Esophagus squamous epithelium (tissue), 5 donors: ENCODE measurements at regions not wholly inside any gene's neighbourhood (a gene's known extent, or its start where the extent isn't known, plus 50 kb on each side); places are given as distances from the start of the nearest gene placed in this dataset.
"Not testable (repeated sequence)": the region's sequence is repeated elsewhere in the genome, so short reads cannot be mapped to it uniquely, and the experiment has no call there.

Experiments used
- DNase-seq: peaks from one replicate; lab custom pipeline; 2025; lab: John Stamatoyannopoulos, UW
- H3K27ac ChIP-seq, 4 donors: fragments of 200-600 bp; sonication (generic); one replicate each; pipeline ENCODE4 v1.5.1; 2016 to 2019; ENCODE audit warnings: mild to moderate bottlenecking in 1 of 4
- H3K27me3 ChIP-seq, 4 donors: fragments of 200-600 bp; sonication (generic); 1 replicate in 3 of 4; 2 replicates in 1 of 4; pipeline versions ENCODE4 v1.5.1 to v1.6.0; 2017 to 2021; ENCODE audit warnings: antibody characterized with exemption in 1 of 4
- H3K36me3 ChIP-seq, 3 donors: fragments of 200-600 bp; sonication (generic); one replicate each; pipeline ENCODE4 v1.5.1; 2016 to 2019
- H3K4me1 ChIP-seq, 3 donors: fragments of 200-600 bp; sonication (generic); one replicate each; pipeline ENCODE4 v1.5.1; 2017 to 2019
- H3K4me3 ChIP-seq, 4 donors: fragments of 200-600 bp; sonication (generic); 1 replicate in 3 of 4; 2 replicates in 1 of 4; pipeline ENCODE4 v1.5.1; 2016 to 2019; ENCODE audit warnings: mild to moderate bottlenecking in 2 of 4, moderate library complexity in 1 of 4
- H3K9me3 ChIP-seq, 3 donors: fragments of 200-600 bp; sonication (generic); one replicate each; pipeline ENCODE4 v1.5.1; 2016 to 2019
- POLR2A ChIP-seq, 4 donors: fragments of 450-650 bp; IDR thresholded peaks; one replicate each; pipeline ENCODE4 v1.6.1; 2017; ENCODE audit warnings: antibody characterized with exemption in 4 of 4, mild to moderate bottlenecking in 4 of 4, moderate library complexity in 3 of 4
- WGBS, 2 donors: methylation state at CpG; one replicate each; pipeline ENCODE4 v1.1.5; 2018; 5-methylcytosine and 5-hydroxymethylcytosine counted together
- intact Hi-C: fragments of 100-400 bp; cut with DNase I; formaldehyde crosslinking; loops from one replicate; pipeline ENCODE4 v1.15.0; 2022
- TF ChIP-seq, protein P1 (sequence below), 6 experiments: fragments of 450-650 bp in 4 of 6; fragments of 200-600 bp in 2 of 6; sonication (generic) in 2 of 6; IDR thresholded peaks; one replicate each; pipeline ENCODE4 v1.5.1; 2016 to 2019; ENCODE audit warnings: antibody characterized with exemption in 6 of 6, mild to moderate bottlenecking in 4 of 6, moderate library complexity in 4 of 6
- donor health status: DM: yes; HTN: yes; CAD: no.

DNA sequence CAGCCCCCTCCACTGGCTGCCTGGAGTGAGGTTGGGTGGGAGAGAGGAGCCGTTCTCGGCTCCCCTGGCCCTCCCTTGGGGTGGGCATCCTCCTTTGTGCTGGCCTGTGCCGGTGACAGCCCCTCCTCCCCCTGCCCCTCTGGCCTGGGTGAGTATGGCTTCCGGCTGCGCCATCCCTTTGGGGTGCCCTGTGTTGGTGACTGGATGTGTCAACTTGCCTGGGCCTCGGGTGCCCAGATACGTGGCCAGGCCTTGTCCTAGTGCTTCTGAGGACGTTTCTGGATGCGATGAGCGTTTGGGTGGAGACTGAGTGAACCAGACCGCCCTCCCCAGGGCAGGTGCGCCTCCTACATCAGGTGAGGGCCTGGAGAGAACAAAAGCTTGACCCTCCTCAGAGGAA is 59.7 kb downstream of the PLXNA1 start:
- 83 to 85% methylated on average over 3 to 4 of the region's 12 CpGs for WGBS, 2 donors
- no peaks in the 10 kb centered on the region for H3K36me3 ChIP-seq
- no peaks in the 10 kb centered on the region for H3K27me3 ChIP-seq
- peaks cover 0 to 18% (median 6%) of the 10 kb centered on the region in 3 donors for H3K4me1 ChIP-seq
- no peak for TF ChIP-seq POLR2A (IDR thresholded peaks at IDR 0.05)
- TF ChIP-seq, protein P1, sequence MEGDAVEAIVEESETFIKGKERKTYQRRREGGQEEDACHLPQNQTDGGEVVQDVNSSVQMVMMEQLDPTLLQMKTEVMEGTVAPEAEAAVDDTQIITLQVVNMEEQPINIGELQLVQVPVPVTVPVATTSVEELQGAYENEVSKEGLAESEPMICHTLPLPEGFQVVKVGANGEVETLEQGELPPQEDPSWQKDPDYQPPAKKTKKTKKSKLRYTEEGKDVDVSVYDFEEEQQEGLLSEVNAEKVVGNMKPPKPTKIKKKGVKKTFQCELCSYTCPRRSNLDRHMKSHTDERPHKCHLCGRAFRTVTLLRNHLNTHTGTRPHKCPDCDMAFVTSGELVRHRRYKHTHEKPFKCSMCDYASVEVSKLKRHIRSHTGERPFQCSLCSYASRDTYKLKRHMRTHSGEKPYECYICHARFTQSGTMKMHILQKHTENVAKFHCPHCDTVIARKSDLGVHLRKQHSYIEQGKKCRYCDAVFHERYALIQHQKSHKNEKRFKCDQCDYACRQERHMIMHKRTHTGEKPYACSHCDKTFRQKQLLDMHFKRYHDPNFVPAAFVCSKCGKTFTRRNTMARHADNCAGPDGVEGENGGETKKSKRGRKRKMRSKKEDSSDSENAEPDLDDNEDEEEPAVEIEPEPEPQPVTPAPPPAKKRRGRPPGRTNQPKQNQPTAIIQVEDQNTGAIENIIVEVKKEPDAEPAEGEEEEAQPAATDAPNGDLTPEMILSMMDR (IDR thresholded peaks at IDR 0.05), result no peak
- no peaks in the 10 kb centered on the region for H3K9me3 ChIP-seq
- no peak overlapping the region for H3K4me3 ChIP-seq
- no peak overlapping the region for H3K27ac ChIP-seq
- intact Hi-C loops, result no loop called here
- no peak for DNase-seq

DNA sequence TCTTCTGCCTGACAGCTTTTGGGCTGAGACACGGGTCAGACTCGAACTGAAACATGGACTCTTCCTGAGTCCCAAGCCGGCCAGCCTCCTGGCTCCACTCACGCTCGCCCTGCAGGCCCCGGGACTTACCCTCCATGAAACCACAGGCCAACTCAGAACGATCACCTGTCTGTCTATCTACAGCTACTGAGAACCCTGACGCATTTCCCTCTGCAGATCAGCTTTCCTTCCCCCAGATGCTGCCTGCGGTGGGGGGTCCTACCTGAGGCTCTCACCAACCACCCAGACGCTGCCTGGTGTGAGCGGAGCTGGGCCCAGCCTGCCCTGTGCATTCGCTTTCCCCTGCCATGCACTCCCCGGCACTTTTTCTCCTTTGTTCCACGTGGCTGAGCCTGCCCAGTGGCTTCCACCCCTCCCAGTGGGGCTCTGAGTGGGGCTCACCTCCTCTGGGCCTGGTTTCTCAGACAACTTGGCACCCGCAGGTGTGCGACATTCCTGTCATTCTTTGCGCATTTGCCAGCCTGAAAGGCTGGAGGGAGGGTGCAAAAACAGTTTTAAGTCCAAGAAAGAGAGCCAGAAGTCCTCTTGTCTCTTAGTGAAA is 60.2 kb downstream of the PLXNA1 start:
- peak overlapping the region in 1 of 4 donors; percentile 5 for H3K27ac ChIP-seq
- no peaks in the 10 kb centered on the region for H3K9me3 ChIP-seq
- no peak for TF ChIP-seq POLR2A (IDR thresholded peaks at IDR 0.05)
- TF ChIP-seq, protein P1 (IDR thresholded peaks at IDR 0.05), result no peak
- H3K36me3 ChIP-seq, result no peaks in the 10 kb centered on the region
- H3K4me3 ChIP-seq, result no peak overlapping the region
- whole genome bisulfite sequencing, 2 donors, result 51 to 54% methylated on average over 12 to 16 of the region's 17 CpGs
- DNase-seq, result no peak
- peaks cover 0 to 18% (median 6%) of the 10 kb centered on the region in 3 donors for H3K4me1 ChIP-seq
- intact Hi-C loops, result no loop called here
- H3K27me3 ChIP-seq, result no peaks in the 10 kb centered on the region

DNA sequence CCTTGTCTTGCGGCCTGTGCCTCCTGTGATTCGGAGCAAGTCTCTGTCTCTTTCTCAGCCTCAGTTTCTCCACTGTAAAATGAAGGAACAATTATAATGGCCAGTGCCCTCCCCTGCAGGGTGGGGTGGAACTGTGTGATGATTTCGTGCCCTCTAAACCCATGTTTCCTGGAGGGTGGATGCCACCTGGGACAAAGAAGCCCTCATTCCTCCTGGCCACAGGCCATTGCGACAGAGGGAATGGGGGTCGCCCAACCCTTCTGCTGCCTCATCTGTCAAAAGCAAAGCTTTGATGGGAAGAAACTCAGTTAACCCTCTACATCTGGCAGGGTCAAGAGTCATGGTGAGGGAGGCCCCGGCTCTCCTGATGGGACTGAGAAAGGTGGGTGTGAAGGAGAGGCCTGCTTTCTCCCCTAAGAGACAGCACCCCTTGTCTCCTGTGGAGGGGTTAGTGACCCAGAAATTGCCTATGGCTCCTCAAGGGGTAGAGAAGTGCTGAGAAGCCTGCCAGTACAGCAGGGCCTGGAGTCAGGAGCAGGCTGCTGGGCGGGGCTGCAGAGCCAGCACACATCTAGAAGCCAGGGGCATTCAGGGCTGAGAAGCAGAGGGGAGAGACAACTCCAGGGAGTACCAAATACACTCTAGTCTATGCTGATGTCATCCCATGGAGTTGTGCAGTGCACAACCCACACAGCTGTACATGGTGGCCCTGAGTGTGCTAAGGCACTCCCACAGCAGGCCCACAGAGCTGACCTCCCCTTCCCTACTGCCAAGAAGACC is 61.0 kb downstream of the PLXNA1 start:
- TF ChIP-seq, protein P1 (IDR thresholded peaks at IDR 0.05), result no peak
- no peak for TF ChIP-seq POLR2A (IDR thresholded peaks at IDR 0.05)
- WGBS, 2 donors, result 72 to 77% methylated on average over 4 to 5 of the region's 7 CpGs
- H3K27me3 ChIP-seq, result no peaks in the 10 kb centered on the region
- no peak for DNase-seq
- intact Hi-C loops, result no loop called here
- no peaks in the 10 kb centered on the region for H3K36me3 ChIP-seq
- no peak overlapping the region for H3K4me3 ChIP-seq
- no peak overlapping the region for H3K27ac ChIP-seq
- peaks cover 0 to 18% (median 6%) of the 10 kb centered on the region in 3 donors for H3K4me1 ChIP-seq
- H3K9me3 ChIP-seq, result no peaks in the 10 kb centered on the region

DNA sequence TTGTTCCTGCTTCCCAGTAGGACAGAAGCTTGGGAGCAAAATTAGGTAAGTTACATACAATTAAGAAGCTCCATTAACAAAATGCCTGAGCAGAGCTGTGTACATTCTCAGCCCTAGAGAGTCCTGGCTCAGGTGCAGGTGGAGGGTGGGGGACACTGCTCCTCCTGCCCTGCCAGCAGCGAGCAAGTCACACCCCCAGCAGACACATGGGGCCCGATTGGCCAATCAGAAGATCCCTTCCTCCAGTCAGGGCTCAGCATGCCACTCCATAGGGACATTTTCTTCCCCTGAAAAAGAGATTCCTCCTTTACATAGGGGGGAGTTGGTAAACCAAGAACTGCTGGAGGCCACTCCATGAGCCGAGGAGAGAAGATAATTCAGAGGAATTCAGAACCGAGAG is 62.1 kb downstream of the PLXNA1 start:
- intact Hi-C loops, result no loop called here
- no peaks in the 10 kb centered on the region for H3K27me3 ChIP-seq
- no peak for TF ChIP-seq POLR2A (IDR thresholded peaks at IDR 0.05)
- TF ChIP-seq, protein P1 (IDR thresholded peaks at IDR 0.05), result no peak
- no peak overlapping the region for H3K27ac ChIP-seq
- no peaks in the 10 kb centered on the region for H3K36me3 ChIP-seq
- no peaks in the 10 kb centered on the region for H3K9me3 ChIP-seq
- no peak for DNase-seq
- H3K4me1 ChIP-seq, result peaks cover 0 to 18% (median 6%) of the 10 kb centered on the region in 3 donors
- 35 to 41% methylated on average over 4 of the region's 4 CpGs for WGBS, 2 donors
- no peak overlapping the region for H3K4me3 ChIP-seq

DNA sequence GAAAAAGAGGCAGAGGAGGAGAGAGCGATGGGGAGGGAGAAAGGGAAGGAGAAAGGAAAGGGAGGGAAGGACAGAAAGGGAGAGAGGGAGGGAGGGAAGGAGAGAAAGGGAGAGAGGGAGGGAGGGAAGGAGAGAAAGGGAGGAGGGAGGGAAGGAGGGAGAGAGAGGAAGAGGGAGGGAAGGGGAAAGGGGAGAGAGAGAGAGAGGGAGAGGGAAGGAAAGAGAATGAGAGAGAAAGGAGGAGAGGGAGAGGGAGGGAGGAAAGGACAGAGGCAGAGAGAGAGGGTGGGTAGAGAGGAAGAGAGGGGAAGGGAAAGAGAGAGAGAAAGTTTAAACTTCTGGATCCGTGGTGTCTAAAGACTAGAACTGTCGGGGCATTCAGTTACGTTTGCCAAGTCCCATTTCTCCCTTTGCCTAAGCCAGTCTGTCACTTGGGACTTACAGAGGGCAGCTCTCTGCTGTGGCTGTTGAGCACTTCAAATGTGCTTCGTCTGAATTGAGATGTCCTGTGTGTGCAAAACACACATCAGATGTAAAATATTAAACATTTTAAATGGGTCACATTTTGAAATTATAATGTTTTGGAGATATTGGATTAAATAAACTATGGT is 62.6 kb downstream of the PLXNA1 start:
- no peak overlapping the region for H3K4me3 ChIP-seq
- WGBS, 2 donors, result 45 to 50% methylated on average over 5 of the region's 5 CpGs
- TF ChIP-seq POLR2A (IDR thresholded peaks at IDR 0.05), result no peak
- TF ChIP-seq, protein P1 (IDR thresholded peaks at IDR 0.05), result no peak
- DNase-seq, result no peak
- H3K27me3 ChIP-seq, result no peaks in the 10 kb centered on the region
- H3K4me1 ChIP-seq, result peaks cover 0 to 19% (median 6%) of the 10 kb centered on the region in 3 donors
- H3K9me3 ChIP-seq, result no peaks in the 10 kb centered on the region
- no peak overlapping the region for H3K27ac ChIP-seq
- intact Hi-C loops, result no loop called here
- no peaks in the 10 kb centered on the region for H3K36me3 ChIP-seq

DNA sequence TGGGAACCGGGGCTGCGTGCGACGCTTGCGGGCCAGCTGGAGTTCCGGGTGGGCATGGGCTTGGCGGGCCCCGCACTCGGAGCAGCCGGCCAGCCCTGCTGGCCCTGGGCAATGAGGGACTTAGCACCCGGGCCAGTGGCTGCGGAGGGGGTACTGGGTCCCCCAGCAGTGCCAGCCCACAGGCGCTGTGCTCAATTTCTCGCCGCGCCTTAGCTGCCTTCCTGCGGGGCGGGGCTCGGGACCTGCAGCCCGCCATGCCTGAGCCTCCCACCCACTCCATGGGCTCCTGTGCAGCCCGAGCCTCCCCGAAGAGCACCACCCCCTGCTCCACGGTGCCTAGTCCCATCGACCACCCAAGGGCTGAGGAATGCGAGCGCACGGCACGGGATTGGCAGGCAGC is 63.8 kb downstream of the PLXNA1 start:
- 100% methylated on average over 7 of the region's 28 CpGs; no CpG with 5 or more reads in 1 of the 2 donors for WGBS, 2 donors
- H3K4me3 ChIP-seq, H3K27me3 ChIP-seq, H3K27ac ChIP-seq, intact Hi-C loops, H3K9me3 ChIP-seq, DNase-seq, H3K36me3 ChIP-seq: not testable (repeated sequence)
- H3K4me1 ChIP-seq, result peaks cover 0 to 24% (median 6%) of the 10 kb centered on the region in 3 donors
